Neural cell (in vitro differentiated cells): ENCODE measurements at regions not wholly inside any gene's neighbourhood (a gene's known extent, or its start where the extent isn't known, plus 50 kb on each side); places are given as distances from the start of the nearest gene placed in this dataset.
"Not testable (repeated sequence)": the region's sequence is repeated elsewhere in the genome, so short reads cannot be mapped to it uniquely, and the experiment has no call there.

ENCODE experiments used
- CTCF ChIP-seq: fragments of 450-650 bp; IDR thresholded peaks from 2 replicates; pipeline ENCODE4 v1.5.1; 2014; ENCODE audit warnings: antibody characterized with exemption, mild to moderate bottlenecking, moderate library complexity; ENCODE audit not compliant: poor library complexity, severe bottlenecking
- EP300 ChIP-seq: fragments of 450-650 bp; conservative IDR thresholded peaks from 2 replicates; pipeline ENCODE4 v1.6.1; 2014; ENCODE audit warnings: antibody characterized with exemption, mild to moderate bottlenecking, moderate library complexity; ENCODE audit not compliant: poor library complexity, severe bottlenecking
- EZH2 ChIP-seq: fragments of 200-600, 300-800 bp; shearing (Covaris generic), sonication (generic); IDR thresholded peaks from 2 replicates; pipeline ENCODE4 v1.6.1; 2014; ENCODE audit warnings: antibody characterized with exemption, low read length, borderline replicate concordance, mild to moderate bottlenecking; ENCODE audit not compliant: insufficient read depth, poor library complexity, severe bottlenecking
- POLR2AphosphoS5 ChIP-seq: IDR thresholded peaks from 2 replicates; pipeline ENCODE4 v1.6.1; 2012
- RAD21 ChIP-seq: fragments of 450-650 bp; conservative IDR thresholded peaks from 2 replicates; pipeline ENCODE4 v1.6.1; 2014; ENCODE audit warnings: antibody characterized with exemption, mild to moderate bottlenecking, moderate library complexity

GRCh38 chr1:149200567-149200966, 97.2 kb upstream of the NBPF9 start:
- not testable (repeated sequence) for TF ChIP-seq CTCF, EZH2, EP300, POLR2AphosphoS5, RAD21
